Liver (tissue), 3 donors: ENCODE measurements at regions not wholly inside any gene's neighbourhood (a gene's known extent, or its start where the extent isn't known, plus 50 kb on each side); places are given as distances from the start of the nearest gene placed in this dataset.

Experiments
- FOXA1 ChIP-seq: IDR thresholded peaks from 2 replicates; pipeline ENCODE4 v1.6.1; 2016; ENCODE audit warnings: antibody characterized with exemption
- GABPA ChIP-seq, 2 donors: IDR thresholded peaks in 1 of 2; conservative IDR thresholded peaks in 1 of 2; 2 replicates each; pipeline ENCODE4 v1.6.1; 2016; ENCODE audit warnings: antibody characterized with exemption in 2 of 2, mild to moderate bottlenecking in 1 of 2, moderate library complexity in 1 of 2
- JUND ChIP-seq, 2 donors: IDR thresholded peaks; 2 replicates each; pipeline ENCODE4 v1.6.1; 2016; ENCODE audit warnings: antibody characterized with exemption in 2 of 2
- NR2F2 ChIP-seq: IDR thresholded peaks from 2 replicates; pipeline ENCODE4 v1.6.1; 2016; ENCODE audit warnings: antibody characterized with exemption
- RAD21 ChIP-seq, 2 donors: IDR thresholded peaks; 2 replicates each; pipeline ENCODE4 v1.6.1; 2016; ENCODE audit warnings: antibody characterized with exemption in 2 of 2, mild to moderate bottlenecking in 2 of 2
- SP1 ChIP-seq: IDR thresholded peaks from 2 replicates; pipeline ENCODE4 v1.6.1; 2018; ENCODE audit warnings: antibody characterized with exemption, mild to moderate bottlenecking
- TAF1 ChIP-seq: conservative IDR thresholded peaks from 2 replicates; pipeline ENCODE4 v1.6.1; 2016; ENCODE audit warnings: antibody characterized with exemption, mild to moderate bottlenecking
- YY1 ChIP-seq: IDR thresholded peaks from 2 replicates; pipeline ENCODE4 v1.6.1; 2016; ENCODE audit warnings: antibody characterized with exemption, mild to moderate bottlenecking
- TF ChIP-seq, protein P1 (sequence below): fragments of 150-350 bp; IDR thresholded peaks from 2 replicates; pipeline ENCODE4 v1.5.1; 2017; ENCODE audit warnings: improper control_type of control experiment, low read depth, low read length; ENCODE audit not compliant: missing input control
- TF ChIP-seq, protein P2 (sequence below): IDR thresholded peaks from 2 replicates; pipeline ENCODE4 v1.6.1; 2016; ENCODE audit warnings: antibody characterized with exemption, mild to moderate bottlenecking
- TF ChIP-seq, protein P3 (sequence below): IDR thresholded peaks from 2 replicates; pipeline ENCODE4 v1.6.1; 2016; ENCODE audit warnings: antibody characterized with exemption
- TF ChIP-seq, protein P4 (sequence below): IDR thresholded peaks from 2 replicates; pipeline ENCODE4 v1.6.1; 2016; ENCODE audit warnings: antibody characterized with exemption
- TF ChIP-seq, protein P5 (sequence below): IDR thresholded peaks from 2 replicates; pipeline ENCODE4 v1.6.1; 2016; ENCODE audit warnings: antibody characterized with exemption
- donor health status: healthy.
- donor health status: healthy.

DNA sequence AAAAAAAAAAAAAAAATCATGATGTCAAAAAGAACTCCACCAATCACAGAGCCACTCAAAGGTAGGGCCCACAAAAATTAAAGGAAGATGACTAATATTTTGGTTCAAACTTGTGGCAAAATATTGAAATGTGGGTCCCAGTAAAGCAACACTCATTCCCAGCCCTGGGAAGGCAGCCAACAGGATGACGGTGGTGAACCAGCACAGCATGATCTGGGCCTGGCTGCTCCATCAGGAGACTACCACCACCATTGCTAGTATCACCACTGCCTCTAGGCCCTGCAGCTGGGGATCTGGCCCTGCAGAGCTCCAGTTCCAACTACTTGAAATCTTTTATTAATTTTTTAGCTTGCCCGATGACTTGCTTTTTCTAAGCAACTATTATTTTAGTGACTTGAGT, 206.8 kb upstream of the ITGA1 start:
- TF ChIP-seq, protein P1, sequence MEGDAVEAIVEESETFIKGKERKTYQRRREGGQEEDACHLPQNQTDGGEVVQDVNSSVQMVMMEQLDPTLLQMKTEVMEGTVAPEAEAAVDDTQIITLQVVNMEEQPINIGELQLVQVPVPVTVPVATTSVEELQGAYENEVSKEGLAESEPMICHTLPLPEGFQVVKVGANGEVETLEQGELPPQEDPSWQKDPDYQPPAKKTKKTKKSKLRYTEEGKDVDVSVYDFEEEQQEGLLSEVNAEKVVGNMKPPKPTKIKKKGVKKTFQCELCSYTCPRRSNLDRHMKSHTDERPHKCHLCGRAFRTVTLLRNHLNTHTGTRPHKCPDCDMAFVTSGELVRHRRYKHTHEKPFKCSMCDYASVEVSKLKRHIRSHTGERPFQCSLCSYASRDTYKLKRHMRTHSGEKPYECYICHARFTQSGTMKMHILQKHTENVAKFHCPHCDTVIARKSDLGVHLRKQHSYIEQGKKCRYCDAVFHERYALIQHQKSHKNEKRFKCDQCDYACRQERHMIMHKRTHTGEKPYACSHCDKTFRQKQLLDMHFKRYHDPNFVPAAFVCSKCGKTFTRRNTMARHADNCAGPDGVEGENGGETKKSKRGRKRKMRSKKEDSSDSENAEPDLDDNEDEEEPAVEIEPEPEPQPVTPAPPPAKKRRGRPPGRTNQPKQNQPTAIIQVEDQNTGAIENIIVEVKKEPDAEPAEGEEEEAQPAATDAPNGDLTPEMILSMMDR = no peak
- TF ChIP-seq, protein P2, sequence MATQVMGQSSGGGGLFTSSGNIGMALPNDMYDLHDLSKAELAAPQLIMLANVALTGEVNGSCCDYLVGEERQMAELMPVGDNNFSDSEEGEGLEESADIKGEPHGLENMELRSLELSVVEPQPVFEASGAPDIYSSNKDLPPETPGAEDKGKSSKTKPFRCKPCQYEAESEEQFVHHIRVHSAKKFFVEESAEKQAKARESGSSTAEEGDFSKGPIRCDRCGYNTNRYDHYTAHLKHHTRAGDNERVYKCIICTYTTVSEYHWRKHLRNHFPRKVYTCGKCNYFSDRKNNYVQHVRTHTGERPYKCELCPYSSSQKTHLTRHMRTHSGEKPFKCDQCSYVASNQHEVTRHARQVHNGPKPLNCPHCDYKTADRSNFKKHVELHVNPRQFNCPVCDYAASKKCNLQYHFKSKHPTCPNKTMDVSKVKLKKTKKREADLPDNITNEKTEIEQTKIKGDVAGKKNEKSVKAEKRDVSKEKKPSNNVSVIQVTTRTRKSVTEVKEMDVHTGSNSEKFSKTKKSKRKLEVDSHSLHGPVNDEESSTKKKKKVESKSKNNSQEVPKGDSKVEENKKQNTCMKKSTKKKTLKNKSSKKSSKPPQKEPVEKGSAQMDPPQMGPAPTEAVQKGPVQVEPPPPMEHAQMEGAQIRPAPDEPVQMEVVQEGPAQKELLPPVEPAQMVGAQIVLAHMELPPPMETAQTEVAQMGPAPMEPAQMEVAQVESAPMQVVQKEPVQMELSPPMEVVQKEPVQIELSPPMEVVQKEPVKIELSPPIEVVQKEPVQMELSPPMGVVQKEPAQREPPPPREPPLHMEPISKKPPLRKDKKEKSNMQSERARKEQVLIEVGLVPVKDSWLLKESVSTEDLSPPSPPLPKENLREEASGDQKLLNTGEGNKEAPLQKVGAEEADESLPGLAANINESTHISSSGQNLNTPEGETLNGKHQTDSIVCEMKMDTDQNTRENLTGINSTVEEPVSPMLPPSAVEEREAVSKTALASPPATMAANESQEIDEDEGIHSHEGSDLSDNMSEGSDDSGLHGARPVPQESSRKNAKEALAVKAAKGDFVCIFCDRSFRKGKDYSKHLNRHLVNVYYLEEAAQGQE = no peak
- TF ChIP-seq JUND (IDR thresholded peaks at IDR 0.05) = no peak
- TF ChIP-seq SP1 = no peak
- TF ChIP-seq GABPA (IDR thresholded peaks at IDR 0.05 in 1 of 2, conservative IDR thresholded peaks at IDR 0.05 in 1 of 2) = no peak
- TF ChIP-seq, protein P3, sequence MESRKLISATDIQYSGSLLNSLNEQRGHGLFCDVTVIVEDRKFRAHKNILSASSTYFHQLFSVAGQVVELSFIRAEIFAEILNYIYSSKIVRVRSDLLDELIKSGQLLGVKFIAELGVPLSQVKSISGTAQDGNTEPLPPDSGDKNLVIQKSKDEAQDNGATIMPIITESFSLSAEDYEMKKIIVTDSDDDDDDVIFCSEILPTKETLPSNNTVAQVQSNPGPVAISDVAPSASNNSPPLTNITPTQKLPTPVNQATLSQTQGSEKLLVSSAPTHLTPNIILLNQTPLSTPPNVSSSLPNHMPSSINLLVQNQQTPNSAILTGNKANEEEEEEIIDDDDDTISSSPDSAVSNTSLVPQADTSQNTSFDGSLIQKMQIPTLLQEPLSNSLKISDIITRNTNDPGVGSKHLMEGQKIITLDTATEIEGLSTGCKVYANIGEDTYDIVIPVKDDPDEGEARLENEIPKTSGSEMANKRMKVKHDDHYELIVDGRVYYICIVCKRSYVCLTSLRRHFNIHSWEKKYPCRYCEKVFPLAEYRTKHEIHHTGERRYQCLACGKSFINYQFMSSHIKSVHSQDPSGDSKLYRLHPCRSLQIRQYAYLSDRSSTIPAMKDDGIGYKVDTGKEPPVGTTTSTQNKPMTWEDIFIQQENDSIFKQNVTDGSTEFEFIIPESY = no peak
- no peak for TF ChIP-seq YY1
- TF ChIP-seq RAD21 (IDR thresholded peaks at IDR 0.05) = no peak
- no peak for TF ChIP-seq FOXA1
- no peak for TF ChIP-seq TAF1
- TF ChIP-seq NR2F2 = no peak
- TF ChIP-seq, protein P4, sequence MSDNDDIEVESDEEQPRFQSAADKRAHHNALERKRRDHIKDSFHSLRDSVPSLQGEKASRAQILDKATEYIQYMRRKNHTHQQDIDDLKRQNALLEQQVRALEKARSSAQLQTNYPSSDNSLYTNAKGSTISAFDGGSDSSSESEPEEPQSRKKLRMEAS = no peak
- TF ChIP-seq, protein P5, sequence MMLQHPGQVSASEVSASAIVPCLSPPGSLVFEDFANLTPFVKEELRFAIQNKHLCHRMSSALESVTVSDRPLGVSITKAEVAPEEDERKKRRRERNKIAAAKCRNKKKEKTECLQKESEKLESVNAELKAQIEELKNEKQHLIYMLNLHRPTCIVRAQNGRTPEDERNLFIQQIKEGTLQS = no peak
